Thyroid gland (tissue), 4 donors: ENCODE measurements at regions not wholly inside any gene's neighbourhood (a gene's known extent, or its start where the extent isn't known, plus 50 kb on each side); places are given as distances from the start of the nearest gene placed in this dataset.

ENCODE experiments used
- POLR2A ChIP-seq, 2 donors: fragments of 450-650 bp; IDR thresholded peaks; one replicate each; pipeline ENCODE4 v1.6.1; 2017; ENCODE audit warnings: antibody characterized with exemption in 2 of 2, mild to moderate bottlenecking in 2 of 2, moderate library complexity in 1 of 2
- TF ChIP-seq, protein P1 (sequence below), 6 experiments: fragments of 200-600 bp in 3 of 6; fragments of 450-650 bp in 3 of 6; sonication (generic) in 3 of 6; IDR thresholded peaks; one replicate each; pipeline ENCODE4 v1.5.1; 2016 to 2019; ENCODE audit warnings: antibody characterized with exemption in 6 of 6, mild to moderate bottlenecking in 2 of 6, inconsistent platforms in 1 of 6, moderate library complexity in 1 of 6

DNA sequence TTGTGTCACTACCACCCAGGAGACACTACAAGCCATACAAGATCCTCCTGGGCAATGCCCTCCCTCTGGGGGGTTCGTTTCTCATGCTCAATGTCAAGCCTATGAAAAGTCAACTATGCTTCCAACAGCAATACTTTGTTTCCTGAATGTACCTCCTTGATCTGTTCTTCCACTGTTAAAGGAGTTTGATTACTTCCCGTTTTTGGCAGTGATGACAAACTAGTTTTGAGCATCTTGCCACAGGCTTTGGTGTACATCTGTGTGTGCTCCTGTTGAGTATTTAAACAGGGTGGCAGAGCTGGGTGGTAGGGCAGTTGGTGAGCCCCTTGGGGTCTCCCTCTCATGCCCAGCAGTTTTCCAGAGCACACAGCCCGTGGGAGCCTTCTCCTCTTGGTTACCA lies 81.4 kb downstream of the IL12A start:
- TF ChIP-seq, protein P1, sequence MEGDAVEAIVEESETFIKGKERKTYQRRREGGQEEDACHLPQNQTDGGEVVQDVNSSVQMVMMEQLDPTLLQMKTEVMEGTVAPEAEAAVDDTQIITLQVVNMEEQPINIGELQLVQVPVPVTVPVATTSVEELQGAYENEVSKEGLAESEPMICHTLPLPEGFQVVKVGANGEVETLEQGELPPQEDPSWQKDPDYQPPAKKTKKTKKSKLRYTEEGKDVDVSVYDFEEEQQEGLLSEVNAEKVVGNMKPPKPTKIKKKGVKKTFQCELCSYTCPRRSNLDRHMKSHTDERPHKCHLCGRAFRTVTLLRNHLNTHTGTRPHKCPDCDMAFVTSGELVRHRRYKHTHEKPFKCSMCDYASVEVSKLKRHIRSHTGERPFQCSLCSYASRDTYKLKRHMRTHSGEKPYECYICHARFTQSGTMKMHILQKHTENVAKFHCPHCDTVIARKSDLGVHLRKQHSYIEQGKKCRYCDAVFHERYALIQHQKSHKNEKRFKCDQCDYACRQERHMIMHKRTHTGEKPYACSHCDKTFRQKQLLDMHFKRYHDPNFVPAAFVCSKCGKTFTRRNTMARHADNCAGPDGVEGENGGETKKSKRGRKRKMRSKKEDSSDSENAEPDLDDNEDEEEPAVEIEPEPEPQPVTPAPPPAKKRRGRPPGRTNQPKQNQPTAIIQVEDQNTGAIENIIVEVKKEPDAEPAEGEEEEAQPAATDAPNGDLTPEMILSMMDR (IDR thresholded peaks at IDR 0.05): no peak
- TF ChIP-seq POLR2A (IDR thresholded peaks at IDR 0.05): no peak
